Endothelial cell of umbilical vein (primary cell): ENCODE measurements at regions not wholly inside any gene's neighbourhood (a gene's known extent, or its start where the extent isn't known, plus 50 kb on each side); places are given as distances from the start of the nearest gene placed in this dataset.

Experiments used
- BruUV-seq: library from RNA; stranded (reverse); fragments of 400-500 nt; replicated peaks from 2 replicates; lab custom pipeline; 2021; lab: Mats Ljungman, UMichigan
- CTCF ChIA-PET: fragments of 300-600, 350-600 bp; sonication (Branson Sonifier 250); formaldehyde crosslinking; loops from one replicate; lab custom pipeline; 2021; ENCODE audit warnings: antibody characterized with exemption, inconsistent platforms; lab: Charles Lee
- POLR2A ChIA-PET: fragments of 300-600, 350-600 bp; sonication (Branson Sonifier 250); formaldehyde crosslinking; loops from one replicate; lab custom pipeline; 2021; ENCODE audit warnings: antibody characterized with exemption, inconsistent platforms; lab: Charles Lee
- DNase-seq: peaks from one replicate; pipeline ENCODE4 v3.0.0-alpha.2; 2011; ENCODE audit warnings: low read depth, low spot score
- FAIRE-seq: peaks from 2 replicates; lab custom pipeline; 2011; peaks lifted over from hg19 to GRCh38; lab: Jason Lieb, UNC
- H2AFZ ChIP-seq: 2 replicates; pipeline ENCODE4 v1.6.0; 2012; ENCODE audit warnings: low read depth, low read length, control low read depth, inconsistent platforms
- H3K27ac ChIP-seq: 2 replicates; pipeline ENCODE4 v1.5.1; 2011; ENCODE audit warnings: low read depth, mild to moderate bottlenecking, control low read depth, low read length, moderate library complexity; ENCODE audit not compliant: insufficient read depth
- H3K27me3 ChIP-seq, 2 experiments: 2 replicates each; pipeline versions ENCODE4 v1.6.0 to v1.6.1; 2011; ENCODE audit warnings: low read length in 2 of 2, mixed read lengths in 1 of 2; ENCODE audit not compliant: control insufficient read depth in 2 of 2, insufficient read depth in 2 of 2
- H3K36me3 ChIP-seq, 2 experiments: 2 replicates in 1 of 2; 3 replicates in 1 of 2; pipeline ENCODE4 v1.5.1; 2011; ENCODE audit warnings: low read length in 2 of 2, mild to moderate bottlenecking in 1 of 2, moderate library complexity in 1 of 2; ENCODE audit not compliant: control insufficient read depth in 2 of 2, insufficient read depth in 2 of 2; ENCODE audit errors: extremely low read depth in 1 of 2
- H3K4me1 ChIP-seq: 3 replicates; pipeline ENCODE4 v1.5.1; 2011; ENCODE audit warnings: mild to moderate bottlenecking, low read length; ENCODE audit not compliant: control insufficient read depth, insufficient read depth; ENCODE audit errors: extremely low read depth
- H3K4me2 ChIP-seq: 2 replicates; pipeline ENCODE4 v1.6.1; 2011; ENCODE audit warnings: low read length, control low read depth, mixed read lengths; ENCODE audit not compliant: insufficient read depth
- H3K4me3 ChIP-seq, 3 experiments: fragments of 200-600 bp in 1 of 3; sonication (generic), shearing (Covaris generic) in 1 of 3; replicated peaks in 1 of 3; 2 replicates each; pipeline ENCODE4 v1.5.1; 2011 to 2016; ENCODE audit warnings: control low read depth in 3 of 3, low read length in 3 of 3, mild to moderate bottlenecking in 2 of 3, inconsistent platforms in 1 of 3, low read depth in 1 of 3, moderate library complexity in 1 of 3; ENCODE audit not compliant: insufficient read depth in 1 of 3
- H3K79me2 ChIP-seq: 2 replicates; pipeline ENCODE4 v1.6.0; 2012; ENCODE audit warnings: low read length, inconsistent platforms; ENCODE audit not compliant: control insufficient read depth, insufficient read depth
- H3K9ac ChIP-seq: replicated peaks from 2 replicates; pipeline ENCODE3; 2011; ENCODE audit warnings: low read length, control low read depth; ENCODE audit not compliant: insufficient read depth; ENCODE audit errors: extremely low read depth
- H3K9me1 ChIP-seq: replicated peaks from 3 replicates; pipeline ENCODE4 v1.6.0; 2011; ENCODE audit warnings: mild to moderate bottlenecking, low read length; ENCODE audit not compliant: control insufficient read depth, insufficient read depth; ENCODE audit errors: extremely low read depth
- H3K9me3 ChIP-seq: replicated peaks from 2 replicates; pipeline ENCODE4 v1.5.1; 2012; ENCODE audit warnings: low read length, inconsistent platforms; ENCODE audit not compliant: control insufficient read depth, insufficient read depth
- H4K20me1 ChIP-seq: replicated peaks from 2 replicates; pipeline ENCODE3; 2011; ENCODE audit warnings: mild to moderate bottlenecking, low read length; ENCODE audit not compliant: control insufficient read depth, insufficient read depth; ENCODE audit errors: extremely low read depth
- CTCF ChIP-seq, 2 donors: IDR thresholded peaks; 1 replicate in 1 of 2; 2 replicates in 1 of 2; pipeline ENCODE4 v1.5.1; 2011; ENCODE audit warnings: low read length in 2 of 2, mild to moderate bottlenecking in 2 of 2, moderate library complexity in 2 of 2, control low read depth in 1 of 2, inconsistent platforms in 1 of 2, low read depth in 1 of 2; ENCODE audit not compliant: insufficient read depth in 1 of 2; ENCODE audit errors: extremely low read depth in 1 of 2
- EZH2 ChIP-seq: IDR thresholded peaks from 2 replicates; pipeline ENCODE4 v1.6.1; 2012; ENCODE audit warnings: borderline replicate concordance, low read depth, mild to moderate bottlenecking, moderate library complexity, low read length, inconsistent platforms; ENCODE audit not compliant: severe bottlenecking
- FOS ChIP-seq: IDR thresholded peaks from 2 replicates; pipeline ENCODE4 v1.6.1; 2011; ENCODE audit warnings: mild to moderate bottlenecking, low read length, moderate library complexity, borderline replicate concordance; ENCODE audit not compliant: insufficient read depth
- GATA2 ChIP-seq: IDR thresholded peaks from 2 replicates; pipeline ENCODE4 v1.7.0; 2011; ENCODE audit warnings: low read depth, mild to moderate bottlenecking, moderate library complexity, mixed read lengths, low read length; ENCODE audit not compliant: insufficient read length, insufficient read depth
- JUN ChIP-seq: IDR thresholded peaks from 2 replicates; pipeline ENCODE4 v1.6.1; 2011; ENCODE audit warnings: borderline replicate concordance, low read depth; ENCODE audit not compliant: insufficient read length, insufficient read depth
- MAX ChIP-seq: IDR thresholded peaks from 2 replicates; pipeline ENCODE4 v1.6.1; 2011; ENCODE audit not compliant: insufficient read depth, insufficient read length
- MYC ChIP-seq: IDR thresholded peaks from one replicate; pipeline ENCODE4 v1.6.1; 2011; ENCODE audit warnings: mild to moderate bottlenecking, low read depth, low read length
- POLR2A ChIP-seq: IDR thresholded peaks from 2 replicates; pipeline ENCODE4 v1.6.1; 2012; ENCODE audit warnings: low read depth, mild to moderate bottlenecking, control low read depth, low read length
- POLR2AphosphoS5 ChIP-seq: IDR thresholded peaks from 2 replicates; pipeline ENCODE4 v1.6.1; 2012; ENCODE audit warnings: low read depth, mild to moderate bottlenecking, control low read depth, low read length, moderate library complexity; ENCODE audit not compliant: insufficient read depth
- dilution Hi-C: fragments of 300-500 bp; cut with MboI; formaldehyde crosslinking; loops from one replicate; pipeline ENCODE4 v1.15.0; 2019; ENCODE audit warnings: low sequenced_read_pairs; ENCODE audit not compliant: extremely low pct_ligation_motif_present
- intact Hi-C: fragments of 100-400 bp; cut with micrococcal nuclease; formaldehyde crosslinking; loops from one replicate; pipeline ENCODE4 v1.10.0; 2022

DNA sequence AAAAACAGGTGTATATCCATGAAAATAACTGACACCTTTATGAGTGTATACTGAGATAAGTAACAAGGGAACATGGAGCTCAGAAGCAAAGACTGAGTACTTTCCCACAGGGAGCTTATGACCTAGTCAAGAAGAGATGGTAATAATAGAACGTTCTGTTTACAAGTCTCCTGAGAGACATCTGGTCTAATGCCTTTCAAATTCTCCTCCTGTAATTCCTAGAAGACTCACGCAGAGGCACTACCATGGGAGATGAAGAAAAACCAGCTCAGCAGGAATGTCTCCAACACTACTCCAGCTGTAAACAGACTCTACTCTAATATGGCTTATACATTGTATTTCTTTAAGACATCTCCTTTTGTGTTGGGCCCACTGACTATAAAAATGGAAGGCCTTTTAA, 503.6 kb upstream of the TUSC1 start:
- no peak overlapping the region for H3K4me3 ChIP-seq
- H3K36me3 ChIP-seq: no peaks in the 10 kb centered on the region
- no peak overlapping the region for H2AFZ ChIP-seq
- H3K4me2 ChIP-seq: no peak overlapping the region
- POLR2A ChIA-PET: no interaction called here
- no peak for TF ChIP-seq MYC
- no peak for TF ChIP-seq JUN
- no peak for TF ChIP-seq CTCF (IDR thresholded peaks at IDR 0.05; ENCODE audit: extremely low read depth in 1 of 2, insufficient read depth in 1 of 2, low read depth in 1 of 2, low read length in 2 of 2)
- no peak for TF ChIP-seq POLR2A
- TF ChIP-seq EZH2: no peak
- TF ChIP-seq POLR2AphosphoS5: no peak
- no peak for TF ChIP-seq FOS
- TF ChIP-seq MAX: no peak
- no peak for TF ChIP-seq GATA2
- no peaks in the 10 kb centered on the region for H3K4me1 ChIP-seq
- dilution Hi-C loops: no loop called here
- FAIRE-seq: no peak
- H3K9me1 ChIP-seq: no peaks in the 10 kb centered on the region
- no peak overlapping the region for H3K9ac ChIP-seq
- H3K9me3 ChIP-seq: no peaks in the 10 kb centered on the region
- no peaks in the 10 kb centered on the region for H3K79me2 ChIP-seq
- BruUV-seq: no TSS peak
- no peaks in the 10 kb centered on the region for H4K20me1 ChIP-seq
- no peak for DNase-seq
- intact Hi-C loops: no loop called here
- H3K27ac ChIP-seq: no peak overlapping the region
- CTCF ChIA-PET: interaction anchor here (0.7 to 1.4 kb wide), 4 partner anchors 8 to 144 kb away, joined by 4 to 5 read pairs (median 4); no protein-coding TSS in a partner anchor
- no peaks in the 10 kb centered on the region for H3K27me3 ChIP-seq
